Activated CD8-positive, alpha-beta T cell treated with anti-CD3 and anti-CD28 coated beads, Interleukin-2, amount 10 ng/mL, durations not matched to agents 7 days and 5 days (primary cell): ENCODE measurements at regions not wholly inside any gene's neighbourhood (a gene's known extent, or its start where the extent isn't known, plus 50 kb on each side); places are given as distances from the start of the nearest gene placed in this dataset.

Source experiments
- ATAC-seq: fragments of 150-1000 bp; cut with Tn5 transposase; one replicate; pipeline ENCODE4 v1.10.0; 2021; ENCODE audit warnings: moderate library complexity
- CTCF ChIA-PET: fragments of 350-600 bp; sonication (Branson Sonifier 250); formaldehyde crosslinking; loops from one replicate; lab custom pipeline; 2021; ENCODE audit warnings: antibody characterized with exemption; lab: Charles Lee
- POLR2A ChIA-PET: fragments of 350-600 bp; sonication (Branson Sonifier 250); formaldehyde crosslinking; loops from one replicate; lab custom pipeline; 2021; ENCODE audit warnings: antibody characterized with exemption; lab: Charles Lee
- DNase-seq: peaks from one replicate; pipeline ENCODE4 v3.0.0-alpha.2; 2020
- H3K27ac Mint-ChIP-seq: one replicate; pipeline ENCODE4 v1.8.0; 2021; ENCODE audit warnings: mild to moderate bottlenecking, mixed read lengths
- H3K27me3 Mint-ChIP-seq: one replicate; pipeline ENCODE4 v1.8.0; 2021; ENCODE audit warnings: low read depth, mixed read lengths
- H3K36me3 Mint-ChIP-seq: one replicate; pipeline ENCODE4 v1.8.0; 2021; ENCODE audit warnings: low read depth, mixed read lengths
- H3K4me1 Mint-ChIP-seq: one replicate; pipeline ENCODE4 v1.8.0; 2021; ENCODE audit warnings: low read depth, mixed read lengths
- H3K4me3 Mint-ChIP-seq: one replicate; pipeline ENCODE4 v1.8.0; 2021; ENCODE audit warnings: mild to moderate bottlenecking, mixed read lengths
- H3K9me3 Mint-ChIP-seq: one replicate; pipeline ENCODE4 v1.8.0; 2022; ENCODE audit warnings: mixed read lengths; ENCODE audit not compliant: insufficient read depth

GRCh38 chr3:155239960-155240359 is 53.5 kb downstream of the STRIT1 start:
- DNase-seq = no peak
- no peaks in the 10 kb centered on the region for H3K27me3 Mint-ChIP-seq

GRCh38 chr3:155238845-155239244 is 54.6 kb downstream of the STRIT1 start:
- no peak overlapping the region for H3K4me3 Mint-ChIP-seq
- DNase-seq (no peak), ATAC-seq (no peak)
- no peaks in the 10 kb centered on the region for H3K9me3 Mint-ChIP-seq
- no peaks in the 10 kb centered on the region for H3K4me1 Mint-ChIP-seq
- CTCF ChIA-PET = no interaction called here
- POLR2A ChIA-PET = no interaction called here
- no peak overlapping the region for H3K27ac Mint-ChIP-seq
- no peaks in the 10 kb centered on the region for H3K27me3 Mint-ChIP-seq
- no peaks in the 10 kb centered on the region for H3K36me3 Mint-ChIP-seq

More at GRCh38 chr3:155239960-155240359, 53.5 kb downstream of the STRIT1 start:
- Mint-ChIP-seq H3K9me3 (no peaks in the 10 kb centered on the region), H3K4me1 (no peaks in the 10 kb centered on the region), H3K27ac (no peak overlapping the region), H3K4me3 (no peak overlapping the region), H3K36me3 (no peaks in the 10 kb centered on the region)
- POLR2A ChIA-PET = no interaction called here
- CTCF ChIA-PET = no interaction called here
- ATAC-seq = no peak

GRCh38 chr3:155236473-155236872 is 57.0 kb downstream of the STRIT1 start:
- Mint-ChIP-seq H3K36me3 (no peaks in the 10 kb centered on the region), H3K4me1 (no peaks in the 10 kb centered on the region), H3K27me3 (no peaks in the 10 kb centered on the region), H3K9me3 (no peaks in the 10 kb centered on the region), H3K27ac (no peak overlapping the region), H3K4me3 (no peak overlapping the region)
- ATAC-seq (no peak), DNase-seq (no peak)
- CTCF ChIA-PET = interaction anchor here (0.6 kb wide), 1 partner anchor 596 kb away, joined by 3 read pairs; no protein-coding TSS in a partner anchor
- POLR2A ChIA-PET = no interaction called here
